Neural cell (in vitro differentiated cells): ENCODE measurements at regions not wholly inside any gene's neighbourhood (a gene's known extent, or its start where the extent isn't known, plus 50 kb on each side); places are given as distances from the start of the nearest gene placed in this dataset.

ENCODE experiments used
- EZH2 ChIP-seq: fragments of 200-600, 300-800 bp; shearing (Covaris generic), sonication (generic); IDR thresholded peaks from 2 replicates; pipeline ENCODE4 v1.6.1; 2014; ENCODE audit warnings: antibody characterized with exemption, low read length, borderline replicate concordance, mild to moderate bottlenecking; ENCODE audit not compliant: insufficient read depth, poor library complexity, severe bottlenecking
- POLR2AphosphoS5 ChIP-seq: IDR thresholded peaks from 2 replicates; pipeline ENCODE4 v1.6.1; 2012
- SMC3 ChIP-seq: fragments of 450-650 bp; conservative IDR thresholded peaks from 2 replicates; pipeline ENCODE4 v1.6.1; 2014; ENCODE audit warnings: antibody characterized with exemption, mild to moderate bottlenecking, moderate library complexity; ENCODE audit not compliant: poor library complexity
- TF ChIP-seq, protein P1 (sequence below): fragments of 450-650 bp; IDR thresholded peaks from 2 replicates; pipeline ENCODE4 v1.5.1; 2014; ENCODE audit warnings: antibody characterized with exemption, mild to moderate bottlenecking, moderate library complexity; ENCODE audit not compliant: poor library complexity, severe bottlenecking

DNA sequence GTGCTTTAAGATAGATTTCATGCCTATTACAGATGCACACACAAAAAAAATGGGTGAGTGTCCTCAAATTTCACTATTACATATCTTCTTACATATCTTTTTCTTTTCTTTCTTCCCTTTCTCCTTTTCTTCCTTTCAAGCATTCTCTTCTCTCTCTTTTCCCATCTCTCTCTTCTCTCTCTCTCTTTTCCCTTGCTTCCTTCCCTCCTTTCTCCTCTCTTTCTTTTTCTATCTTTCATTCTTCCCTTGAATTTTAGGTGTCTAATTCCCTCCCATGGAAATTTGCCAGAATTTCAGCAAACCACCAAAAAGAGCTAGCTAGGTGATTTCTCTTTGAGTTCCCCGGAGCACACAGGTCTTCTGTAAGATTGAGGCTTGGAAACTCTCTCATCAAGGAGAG is 395.3 kb upstream of the RUNX1 start:
- TF ChIP-seq, protein P1, sequence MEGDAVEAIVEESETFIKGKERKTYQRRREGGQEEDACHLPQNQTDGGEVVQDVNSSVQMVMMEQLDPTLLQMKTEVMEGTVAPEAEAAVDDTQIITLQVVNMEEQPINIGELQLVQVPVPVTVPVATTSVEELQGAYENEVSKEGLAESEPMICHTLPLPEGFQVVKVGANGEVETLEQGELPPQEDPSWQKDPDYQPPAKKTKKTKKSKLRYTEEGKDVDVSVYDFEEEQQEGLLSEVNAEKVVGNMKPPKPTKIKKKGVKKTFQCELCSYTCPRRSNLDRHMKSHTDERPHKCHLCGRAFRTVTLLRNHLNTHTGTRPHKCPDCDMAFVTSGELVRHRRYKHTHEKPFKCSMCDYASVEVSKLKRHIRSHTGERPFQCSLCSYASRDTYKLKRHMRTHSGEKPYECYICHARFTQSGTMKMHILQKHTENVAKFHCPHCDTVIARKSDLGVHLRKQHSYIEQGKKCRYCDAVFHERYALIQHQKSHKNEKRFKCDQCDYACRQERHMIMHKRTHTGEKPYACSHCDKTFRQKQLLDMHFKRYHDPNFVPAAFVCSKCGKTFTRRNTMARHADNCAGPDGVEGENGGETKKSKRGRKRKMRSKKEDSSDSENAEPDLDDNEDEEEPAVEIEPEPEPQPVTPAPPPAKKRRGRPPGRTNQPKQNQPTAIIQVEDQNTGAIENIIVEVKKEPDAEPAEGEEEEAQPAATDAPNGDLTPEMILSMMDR: no peak
- no peak for TF ChIP-seq EZH2
- no peak for TF ChIP-seq SMC3
- no peak for TF ChIP-seq POLR2AphosphoS5
